Suprapubic skin (tissue), 3 donors: ENCODE measurements at regions not wholly inside any gene's neighbourhood (a gene's known extent, or its start where the extent isn't known, plus 50 kb on each side); places are given as distances from the start of the nearest gene placed in this dataset.

Experiments used
- CTCF ChIP-seq, 2 donors: fragments of 200-600 bp in 1 of 2; fragments of 450-650 bp in 1 of 2; sonication (generic) in 1 of 2; IDR thresholded peaks; one replicate each; pipeline ENCODE4 v1.5.1; 2016 to 2019; ENCODE audit warnings: antibody characterized with exemption in 2 of 2, mild to moderate bottlenecking in 1 of 2, moderate library complexity in 1 of 2
- POLR2A ChIP-seq, 2 donors: fragments of 450-650 bp; IDR thresholded peaks; one replicate each; pipeline ENCODE4 v1.6.1; 2017; ENCODE audit warnings: antibody characterized with exemption in 2 of 2, mild to moderate bottlenecking in 2 of 2, moderate library complexity in 2 of 2

GRCh38 chr18:5628512-5629255 lies 84.9 kb upstream of the EPB41L3 start:
- TF ChIP-seq CTCF (IDR thresholded peaks at IDR 0.05) (no peak), POLR2A (IDR thresholded peaks at IDR 0.05) (no peak)
